HepG2 (cell line): ENCODE measurements at regions not wholly inside any gene's neighbourhood (a gene's known extent, or its start where the extent isn't known, plus 50 kb on each side); places are given as distances from the start of the nearest gene placed in this dataset.

ENCODE experiments used
- ATAC-seq: fragments of 200-7000 bp; cut with Tn5 transposase; 3 replicates; pipeline ENCODE4 v1.9.1; 2020; ENCODE audit warnings: mild to moderate bottlenecking, moderate library complexity
- BruUV-seq: library from RNA; stranded (reverse); fragments of 400-500 nt; replicated peaks from 2 replicates; lab custom pipeline; 2021; lab: Mats Ljungman, UMichigan
- CTCF ChIA-PET: fragments of 300-600 bp; formaldehyde crosslinking; extraction: SDS; loops from one replicate; lab custom pipeline; 2021; ENCODE audit warnings: low total read pairs, inconsistent platforms, low intra/inter-chr PET ratio; lab: Yijun Ruan, JAX
- POLR2A ChIA-PET: fragments of 350-600 bp; sonication (Branson Sonifier 250); formaldehyde crosslinking; loops from one replicate; lab custom pipeline; 2020; ENCODE audit warnings: antibody characterized with exemption, inconsistent platforms; lab: Yijun Ruan, JAX
- DNase-seq: peaks from one replicate; pipeline ENCODE4 v3.0.0-alpha.2; 2015; ENCODE audit warnings: low spot score
- FAIRE-seq: peaks from 3 replicates; lab custom pipeline; 2011; peaks lifted over from hg19 to GRCh38; lab: Jason Lieb, UNC
- H2AFZ ChIP-seq: one replicate; pipeline ENCODE4 v1.6.1; 2011; ENCODE audit warnings: low read length, inconsistent platforms
- H3K27ac ChIP-seq: fragments of 300-600 bp; 3 replicates; pipeline ENCODE4 v1.8.0; 2011; ENCODE audit warnings: mixed run types, mild to moderate bottlenecking, mixed read lengths, low read length, inconsistent platforms; ENCODE audit not compliant: insufficient read depth; ENCODE audit errors: extremely low read length
- H3K27me3 ChIP-seq, 2 experiments: fragments of 200-600 bp in 1 of 2; 2 replicates in 1 of 2; 3 replicates in 1 of 2; pipeline versions ENCODE4 v1.6.0 to v1.8.0; 2011; ENCODE audit warnings: low read length in 2 of 2, mild to moderate bottlenecking in 2 of 2, moderate library complexity in 2 of 2, inconsistent platforms in 1 of 2; ENCODE audit not compliant: insufficient read depth in 2 of 2, control insufficient read depth in 1 of 2
- H3K36me3 ChIP-seq, 2 experiments: fragments of 200-600 bp in 1 of 2; replicated peaks in 1 of 2; 2 replicates in 1 of 2; 3 replicates in 1 of 2; pipeline versions ENCODE4 v1.5.1 to v1.8.0; 2011; ENCODE audit warnings: low read length in 2 of 2, inconsistent platforms in 1 of 2; ENCODE audit not compliant: insufficient read depth in 2 of 2, control insufficient read depth in 1 of 2
- H3K4me1 ChIP-seq: 2 replicates; pipeline ENCODE4 v1.5.1; 2012; ENCODE audit warnings: low read length, inconsistent platforms; ENCODE audit not compliant: insufficient read depth
- H3K4me2 ChIP-seq: 2 replicates; pipeline ENCODE4 v1.6.0; 2011; ENCODE audit warnings: low read depth, low read length, inconsistent platforms
- H3K4me3 ChIP-seq, 3 experiments: fragments of 200-600 bp in 1 of 3; sonication (generic), shearing (Covaris generic) in 1 of 3; replicated peaks in 1 of 3; 2 replicates each; pipeline ENCODE4 v1.5.1; 2011 to 2016; ENCODE audit warnings: low read length in 3 of 3, inconsistent platforms in 2 of 3, low read depth in 2 of 3, mild to moderate bottlenecking in 2 of 3, control low read depth in 1 of 3, mixed read lengths in 1 of 3; ENCODE audit not compliant: insufficient read depth in 1 of 3
- H3K79me2 ChIP-seq: one replicate; pipeline ENCODE4 v1.6.1; 2011; ENCODE audit warnings: low read length, inconsistent platforms; ENCODE audit not compliant: insufficient read depth
- H3K9ac ChIP-seq: 2 replicates; pipeline ENCODE4 v1.6.0; 2011; ENCODE audit warnings: mild to moderate bottlenecking, low read depth, low read length, inconsistent platforms; ENCODE audit not compliant: insufficient read depth
- H3K9me3 ChIP-seq: 2 replicates; pipeline ENCODE4 v1.5.1; 2012; ENCODE audit warnings: mild to moderate bottlenecking, low read length
- H4K20me1 ChIP-seq: 2 replicates; pipeline ENCODE4 v1.6.0; 2011; ENCODE audit warnings: inconsistent platforms, mild to moderate bottlenecking, low read length, moderate library complexity; ENCODE audit not compliant: insufficient read depth
- KLF12 ChIP-seq: sonication (generic); formaldehyde crosslinking; IDR thresholded peaks from 2 replicates; pipeline ENCODE4 v1.4.0; 2020; ENCODE audit warnings: missing genetic modification reagents, borderline replicate concordance
- PCBP2 ChIP-seq: fragments of 200-400 bp; formaldehyde crosslinking; optimal IDR thresholded peaks from 2 replicates; pipeline ENCODE3; 2018; ENCODE audit warnings: low read length, low read depth; ENCODE audit not compliant: poor library complexity, severe bottlenecking
- WGBS: methylation state at CpG from one replicate; pipeline ENCODE4 v1.1.6; 2017; ENCODE audit warnings: low lambda C conversion rate; 5-methylcytosine and 5-hydroxymethylcytosine counted together
- in situ Hi-C: cut with HindIII; loops from 2 replicates; pipeline ENCODE4 v1.10.0; 2017; ENCODE audit warnings: low pct_unique_long_range_greater_than_20kb; ENCODE audit not compliant: extremely low pct_ligation_motif_present
- intact Hi-C: fragments of 100-400 bp; cut with micrococcal nuclease; formaldehyde crosslinking; loops from one replicate; pipeline ENCODE4 v1.10.0; 2022; ENCODE audit not compliant: unreplicated experiment
- TF ChIP-seq, protein P1 (sequence below), 2 experiments: fragments of 450-650 bp in 1 of 2; sonication (generic) in 1 of 2; formaldehyde crosslinking in 1 of 2; IDR thresholded peaks; 2 replicates each; pipeline versions ENCODE4 v1.6.1 to v1.8.0; 2016 to 2022; ENCODE audit warnings: antibody characterized with exemption in 1 of 2, mild to moderate bottlenecking in 1 of 2, missing genetic modification reagents in 1 of 2

DNA sequence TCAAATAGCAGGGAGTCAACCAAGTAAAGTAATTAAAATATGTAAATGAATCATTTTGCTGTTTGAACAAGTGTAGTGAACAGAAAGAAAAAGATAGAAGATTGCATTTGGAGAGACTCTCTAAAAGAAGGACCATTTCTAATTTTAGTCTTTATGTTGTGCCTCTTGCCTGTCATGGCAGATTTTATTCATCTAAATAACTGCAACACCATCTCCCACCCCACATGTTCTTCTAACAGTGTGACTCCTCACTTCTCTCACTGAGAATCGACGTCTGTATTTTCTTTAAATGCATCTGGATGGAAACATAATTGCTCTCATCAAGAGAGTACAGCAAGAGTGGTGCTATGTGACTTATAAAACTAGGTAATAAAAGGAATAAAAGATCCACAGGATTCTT lies 439.9 kb upstream of the GBE1 start:
- Histone ChIP-seq H3K4me1 (no peaks in the 10 kb centered on the region), H3K4me2 (no peak overlapping the region), H2AFZ (no peak overlapping the region), H4K20me1 (no peaks in the 10 kb centered on the region), H3K27ac (no peak overlapping the region), H3K9me3 (no peaks in the 10 kb centered on the region), H3K27me3 (no peaks in the 10 kb centered on the region), H3K4me3 (no peak overlapping the region)
- FAIRE-seq (no peak), DNase-seq (no peak), ATAC-seq (no peak)
- 63% methylated on average over 2 of the region's 2 CpGs for WGBS
- intact Hi-C loops: no loop called here
- CTCF ChIA-PET: no interaction called here
- no TSS peak for BruUV-seq
- TF ChIP-seq PCBP2 (no peak), KLF12 (CRISPR knock-in tag) (no peak)
- TF ChIP-seq, protein P1, sequence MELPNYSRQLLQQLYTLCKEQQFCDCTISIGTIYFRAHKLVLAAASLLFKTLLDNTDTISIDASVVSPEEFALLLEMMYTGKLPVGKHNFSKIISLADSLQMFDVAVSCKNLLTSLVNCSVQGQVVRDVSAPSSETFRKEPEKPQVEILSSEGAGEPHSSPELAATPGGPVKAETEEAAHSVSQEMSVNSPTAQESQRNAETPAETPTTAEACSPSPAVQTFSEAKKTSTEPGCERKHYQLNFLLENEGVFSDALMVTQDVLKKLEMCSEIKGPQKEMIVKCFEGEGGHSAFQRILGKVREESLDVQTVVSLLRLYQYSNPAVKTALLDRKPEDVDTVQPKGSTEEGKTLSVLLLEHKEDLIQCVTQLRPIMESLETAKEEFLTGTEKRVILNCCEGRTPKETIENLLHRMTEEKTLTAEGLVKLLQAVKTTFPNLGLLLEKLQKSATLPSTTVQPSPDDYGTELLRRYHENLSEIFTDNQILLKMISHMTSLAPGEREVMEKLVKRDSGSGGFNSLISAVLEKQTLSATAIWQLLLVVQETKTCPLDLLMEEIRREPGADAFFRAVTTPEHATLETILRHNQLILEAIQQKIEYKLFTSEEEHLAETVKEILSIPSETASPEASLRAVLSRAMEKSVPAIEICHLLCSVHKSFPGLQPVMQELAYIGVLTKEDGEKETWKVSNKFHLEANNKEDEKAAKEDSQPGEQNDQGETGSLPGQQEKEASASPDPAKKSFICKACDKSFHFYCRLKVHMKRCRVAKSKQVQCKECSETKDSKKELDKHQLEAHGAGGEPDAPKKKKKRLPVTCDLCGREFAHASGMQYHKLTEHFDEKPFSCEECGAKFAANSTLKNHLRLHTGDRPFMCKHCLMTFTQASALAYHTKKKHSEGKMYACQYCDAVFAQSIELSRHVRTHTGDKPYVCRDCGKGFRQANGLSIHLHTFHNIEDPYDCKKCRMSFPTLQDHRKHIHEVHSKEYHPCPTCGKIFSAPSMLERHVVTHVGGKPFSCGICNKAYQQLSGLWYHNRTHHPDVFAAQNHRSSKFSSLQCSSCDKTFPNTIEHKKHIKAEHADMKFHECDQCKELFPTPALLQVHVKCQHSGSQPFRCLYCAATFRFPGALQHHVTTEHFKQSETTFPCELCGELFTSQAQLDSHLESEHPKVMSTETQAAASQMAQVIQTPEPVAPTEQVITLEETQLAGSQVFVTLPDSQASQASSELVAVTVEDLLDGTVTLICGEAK (IDR thresholded peaks at IDR 0.05): no peak
- TF ChIP-seq, protein P1 (CRISPR knock-in tag; IDR thresholded peaks at IDR 0.05): no peak
- TF ChIP-seq, all 625 proteins: peak for 0
- no peaks in the 10 kb centered on the region for H3K36me3 ChIP-seq
- POLR2A ChIA-PET: no interaction called here
- H3K79me2 ChIP-seq: no peaks in the 10 kb centered on the region
- no peak overlapping the region for H3K9ac ChIP-seq
- in situ Hi-C loops: no loop called here
